Astrocyte (in vitro differentiated cells and primary cell): ENCODE measurements at regions not wholly inside any gene's neighbourhood (a gene's known extent, or its start where the extent isn't known, plus 50 kb on each side); places are given as distances from the start of the nearest gene placed in this dataset.

ENCODE experiments used
- DNase-seq: peaks from one replicate; pipeline ENCODE4 v3.0.0-alpha.2; 2010; ENCODE audit warnings: low read depth
- FAIRE-seq: peaks from 2 replicates; lab custom pipeline; 2011; peaks lifted over from hg19 to GRCh38; lab: Jason Lieb, UNC
- H2AFZ ChIP-seq: 2 replicates; pipeline ENCODE4 v1.6.0; 2012; ENCODE audit warnings: low read depth, low read length, inconsistent platforms
- H3K27ac ChIP-seq: 2 replicates; pipeline ENCODE4 v1.5.1; 2011; ENCODE audit warnings: low read depth, low read length, inconsistent platforms
- H3K27me3 ChIP-seq: 2 replicates; pipeline ENCODE4 v1.6.0; 2011; ENCODE audit warnings: low read length, inconsistent platforms; ENCODE audit not compliant: insufficient read depth
- H3K36me3 ChIP-seq: 2 replicates; pipeline ENCODE4 v1.5.1; 2011; ENCODE audit warnings: low read length, inconsistent platforms; ENCODE audit not compliant: insufficient read depth
- H3K4me1 ChIP-seq: 2 replicates; pipeline ENCODE4 v1.5.1; 2011; ENCODE audit warnings: low read length, inconsistent platforms; ENCODE audit not compliant: insufficient read depth
- H3K4me2 ChIP-seq: 2 replicates; pipeline ENCODE4 v1.6.0; 2012; ENCODE audit warnings: low read length, inconsistent platforms
- H3K4me3 ChIP-seq: 2 replicates; pipeline ENCODE4 v1.5.1; 2011; ENCODE audit warnings: low read depth, mild to moderate bottlenecking, low read length, inconsistent platforms; ENCODE audit not compliant: insufficient read depth
- H3K79me2 ChIP-seq: 2 replicates; pipeline ENCODE4 v1.6.0; 2012; ENCODE audit warnings: mild to moderate bottlenecking, low read length, inconsistent platforms; ENCODE audit not compliant: insufficient read depth
- H3K9ac ChIP-seq: 2 replicates; pipeline ENCODE4 v1.6.0; 2012; ENCODE audit warnings: mild to moderate bottlenecking, low read length, inconsistent platforms
- H3K9me3 ChIP-seq: 2 replicates; pipeline ENCODE4 v1.5.1; 2012; ENCODE audit warnings: low read depth, mild to moderate bottlenecking, low read length, inconsistent platforms; ENCODE audit not compliant: insufficient read depth
- H4K20me1 ChIP-seq: 2 replicates; pipeline ENCODE4 v1.6.0; 2012; ENCODE audit warnings: low read length, inconsistent platforms; ENCODE audit not compliant: insufficient read depth
- H3K27ac Mint-ChIP-seq: one replicate; pipeline ENCODE4 v1.8.0; 2021; ENCODE audit warnings: mild to moderate bottlenecking, mixed read lengths; ENCODE audit not compliant: unreplicated experiment
- H3K27me3 Mint-ChIP-seq: one replicate; pipeline ENCODE4 v1.8.0; 2021; ENCODE audit warnings: low read depth, mixed read lengths; ENCODE audit not compliant: unreplicated experiment
- H3K36me3 Mint-ChIP-seq: one replicate; pipeline ENCODE4 v1.8.0; 2021; ENCODE audit warnings: low read depth, mixed read lengths; ENCODE audit not compliant: unreplicated experiment
- H3K4me1 Mint-ChIP-seq: one replicate; pipeline ENCODE4 v1.8.0; 2021; ENCODE audit warnings: low read depth, mixed read lengths; ENCODE audit not compliant: unreplicated experiment
- H3K4me3 Mint-ChIP-seq: one replicate; pipeline ENCODE4 v1.8.0; 2021; ENCODE audit warnings: mild to moderate bottlenecking, moderate library complexity, mixed read lengths; ENCODE audit not compliant: unreplicated experiment
- H3K9me3 Mint-ChIP-seq: one replicate; pipeline ENCODE4 v1.8.0; 2021; ENCODE audit warnings: mild to moderate bottlenecking, mixed read lengths; ENCODE audit not compliant: unreplicated experiment
- CTCF ChIP-seq: IDR thresholded peaks from 2 replicates; pipeline ENCODE4 v1.5.1; 2011; ENCODE audit warnings: low read depth, mild to moderate bottlenecking, inconsistent platforms, low read length, moderate library complexity; ENCODE audit not compliant: insufficient read depth
- EZH2 ChIP-seq: IDR thresholded peaks from 2 replicates; pipeline ENCODE4 v1.6.1; 2012; ENCODE audit warnings: mild to moderate bottlenecking, low read length, inconsistent platforms; ENCODE audit not compliant: insufficient read depth

- Histone ChIP-seq H3K27me3 (no peaks in the 10 kb centered on the region), H3K4me1 (peaks cover 16% of the 10 kb centered on the region), H3K27ac (peak overlapping the region; percentile 51), H2AFZ (peak overlapping the region; percentile 72), H3K4me3 (peak overlapping the region; percentile 26), H3K79me2 (no peaks in the 10 kb centered on the region), H3K4me2 (peak overlapping the region; percentile 72), H3K9me3 (no peaks in the 10 kb centered on the region), H4K20me1 (no peaks in the 10 kb centered on the region), H3K9ac (peak overlapping the region; percentile 49), H3K36me3 (no peaks in the 10 kb centered on the region)
- Mint-ChIP-seq H3K36me3 (no peaks in the 10 kb centered on the region), H3K27me3 (peaks cover 4% of the 10 kb centered on the region), H3K9me3 (no peaks in the 10 kb centered on the region), H3K4me1 (peaks cover 2% of the 10 kb centered on the region), H3K4me3 (no peak overlapping the region), H3K27ac (no peak overlapping the region)
- FAIRE-seq (no peak), DNase-seq (no peak)
- TF ChIP-seq CTCF (no peak), EZH2 (no peak)
These were observed 125.2 kb upstream of the ZFHX3 start for GRCh38 chr16:73172973-73173709.

DNA sequence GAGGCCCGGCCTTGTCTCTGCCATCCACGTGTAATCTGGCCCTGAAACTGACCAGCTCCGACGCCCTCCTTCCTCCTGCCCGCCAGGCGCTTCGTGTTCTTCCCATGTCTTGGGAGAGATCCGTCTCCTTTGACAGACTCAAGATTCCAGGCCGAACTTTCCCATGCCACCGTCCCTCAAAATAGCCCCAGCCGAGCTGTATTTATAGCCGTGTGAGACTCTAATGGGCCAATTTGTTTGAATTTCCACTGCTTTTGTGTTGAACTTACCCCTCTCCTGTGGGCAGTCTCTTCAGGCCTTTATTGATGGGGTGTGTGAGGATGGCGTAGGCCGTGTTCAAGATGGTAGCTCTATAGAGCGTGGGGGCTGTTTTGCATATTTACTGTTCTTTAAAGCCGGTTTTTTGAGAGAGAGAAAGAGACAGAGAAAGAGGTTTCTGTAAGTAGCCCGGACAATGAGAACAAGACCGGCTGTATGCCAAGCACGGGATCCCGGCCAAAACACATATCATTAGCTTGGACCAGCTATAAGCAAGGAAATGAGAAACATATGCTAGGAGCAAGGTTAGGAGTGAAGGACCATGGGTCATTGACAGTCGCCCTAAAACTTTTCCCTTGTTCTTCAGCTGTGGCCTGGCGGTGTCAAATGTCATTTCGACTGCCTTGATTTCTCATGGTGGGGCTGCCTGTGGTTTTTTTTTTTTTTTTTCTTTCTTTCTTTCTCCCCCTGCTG, 124.5 kb upstream of the ZFHX3 start:
- FAIRE-seq (no peak), DNase-seq (peak; percentile 90)
- peak overlapping the region; percentile 81 for H2AFZ ChIP-seq
- no peak overlapping the region for H3K4me3 Mint-ChIP-seq
- H3K4me1 Mint-ChIP-seq, result peaks cover 2% of the 10 kb centered on the region
- H3K4me3 ChIP-seq, result no peak overlapping the region
- H3K36me3 ChIP-seq, result no peaks in the 10 kb centered on the region
- H3K27ac ChIP-seq, result peak overlapping the region; percentile 51
- peaks cover 4% of the 10 kb centered on the region for H3K27me3 Mint-ChIP-seq
- no peaks in the 10 kb centered on the region for H3K36me3 Mint-ChIP-seq
- no peak overlapping the region for H3K27ac Mint-ChIP-seq
- no peaks in the 10 kb centered on the region for H3K27me3 ChIP-seq
- H3K9ac ChIP-seq, result peak overlapping the region; percentile 29
- H3K79me2 ChIP-seq, result no peaks in the 10 kb centered on the region
- no peaks in the 10 kb centered on the region for H4K20me1 ChIP-seq
- H3K4me2 ChIP-seq, result peak overlapping the region; percentile 72
- H3K4me1 ChIP-seq, result peaks cover 16% of the 10 kb centered on the region
- no peaks in the 10 kb centered on the region for H3K9me3 ChIP-seq
- H3K9me3 Mint-ChIP-seq, result no peaks in the 10 kb centered on the region
- TF ChIP-seq CTCF, result peak; percentile 47
- no peak for TF ChIP-seq EZH2
